Neural cell (in vitro differentiated cells): ENCODE measurements at regions not wholly inside any gene's neighbourhood (a gene's known extent, or its start where the extent isn't known, plus 50 kb on each side); places are given as distances from the start of the nearest gene placed in this dataset.

Source experiments
- H2AFZ ChIP-seq: fragments of 200-600, 300-800 bp; sonication (generic), shearing (Covaris generic); 2 replicates; pipeline ENCODE4 v1.6.0; 2014; ENCODE audit warnings: low read depth, mild to moderate bottlenecking, antibody characterized with exemption, low read length, moderate library complexity
- H3F3A ChIP-seq: fragments of 200-600 bp; shearing (Covaris generic); 2 replicates; pipeline ENCODE4 v1.6.1; 2016; ENCODE audit warnings: mild to moderate bottlenecking, moderate library complexity, mixed read lengths, antibody characterized with exemption, low read length; ENCODE audit not compliant: insufficient read depth, poor library complexity, severe bottlenecking
- H3K27ac ChIP-seq: fragments of 200-600, 300-800 bp; sonication (generic), shearing (Covaris generic); 2 replicates; pipeline ENCODE4 v1.5.1; 2014; ENCODE audit warnings: mild to moderate bottlenecking, low read length, moderate library complexity
- H3K27me3 ChIP-seq: fragments of 300-800, 200-600 bp; sonication (generic), shearing (Covaris generic); 2 replicates; pipeline ENCODE4 v1.6.0; 2014; ENCODE audit warnings: mild to moderate bottlenecking, low read depth, low read length, moderate library complexity; ENCODE audit not compliant: insufficient read depth
- H3K36me3 ChIP-seq: fragments of 300-800, 200-600 bp; sonication (generic), shearing (Covaris generic); 2 replicates; pipeline ENCODE4 v1.5.1; 2014; ENCODE audit warnings: mild to moderate bottlenecking, antibody characterized with exemption, low read length, moderate library complexity; ENCODE audit not compliant: insufficient read depth
- H3K4me2 ChIP-seq: fragments of 300-800, 200-600 bp; sonication (generic), shearing (Covaris generic); 2 replicates; pipeline ENCODE4 v1.6.0; 2014; ENCODE audit warnings: mild to moderate bottlenecking, low read length
- H3K4me3 ChIP-seq: fragments of 300-800, 200-600 bp; sonication (generic), shearing (Covaris generic); 2 replicates; pipeline ENCODE4 v1.5.1; 2014; ENCODE audit warnings: mild to moderate bottlenecking, low read length, moderate library complexity
- H3K79me2 ChIP-seq: fragments of 200-600 bp; shearing (Covaris generic); replicated peaks from 2 replicates; pipeline ENCODE4 v1.6.0; 2014; ENCODE audit warnings: mild to moderate bottlenecking, low read length, moderate library complexity; ENCODE audit not compliant: insufficient read depth
- H3K9ac ChIP-seq: fragments of 300-800, 200-600 bp; sonication (generic), shearing (Covaris generic); 2 replicates; pipeline ENCODE4 v1.6.1; 2016; ENCODE audit warnings: mild to moderate bottlenecking, low read length, mixed read lengths
- H3K9me2 ChIP-seq: fragments of 200-600 bp; shearing (Covaris generic); 2 replicates; pipeline ENCODE4 v1.6.1; 2016; ENCODE audit warnings: mild to moderate bottlenecking, low read length, mixed read lengths; ENCODE audit not compliant: insufficient read depth
- H3K9me3 ChIP-seq: fragments of 200-600, 300-800 bp; sonication (generic), shearing (Covaris generic); 2 replicates; pipeline ENCODE4 v1.6.1; 2016; ENCODE audit warnings: mild to moderate bottlenecking, mixed run types, low read length, moderate library complexity, mixed read lengths
- H4K20me1 ChIP-seq: fragments of 200-600 bp; shearing (Covaris generic); 2 replicates; pipeline ENCODE4 v1.6.1; 2016; ENCODE audit warnings: mild to moderate bottlenecking, mixed run types; ENCODE audit not compliant: insufficient read depth
- EP300 ChIP-seq: fragments of 450-650 bp; conservative IDR thresholded peaks from 2 replicates; pipeline ENCODE4 v1.6.1; 2014; ENCODE audit warnings: antibody characterized with exemption, mild to moderate bottlenecking, moderate library complexity; ENCODE audit not compliant: poor library complexity, severe bottlenecking
- EZH2 ChIP-seq: fragments of 200-600, 300-800 bp; shearing (Covaris generic), sonication (generic); IDR thresholded peaks from 2 replicates; pipeline ENCODE4 v1.6.1; 2014; ENCODE audit warnings: antibody characterized with exemption, low read length, borderline replicate concordance, mild to moderate bottlenecking; ENCODE audit not compliant: insufficient read depth, poor library complexity, severe bottlenecking
- MXI1 ChIP-seq: fragments of 450-650 bp; conservative IDR thresholded peaks from 2 replicates; pipeline ENCODE4 v1.6.1; 2014; ENCODE audit warnings: antibody characterized with exemption, mild to moderate bottlenecking; ENCODE audit not compliant: poor library complexity, severe bottlenecking
- POLR2AphosphoS5 ChIP-seq: IDR thresholded peaks from 2 replicates; pipeline ENCODE4 v1.6.1; 2012
- RAD21 ChIP-seq: fragments of 450-650 bp; conservative IDR thresholded peaks from 2 replicates; pipeline ENCODE4 v1.6.1; 2014; ENCODE audit warnings: antibody characterized with exemption, mild to moderate bottlenecking, moderate library complexity
- REST ChIP-seq: IDR thresholded peaks from 2 replicates; pipeline ENCODE4 v1.6.1; 2012; ENCODE audit warnings: borderline replicate concordance
- SMC3 ChIP-seq: fragments of 450-650 bp; conservative IDR thresholded peaks from 2 replicates; pipeline ENCODE4 v1.6.1; 2014; ENCODE audit warnings: antibody characterized with exemption, mild to moderate bottlenecking, moderate library complexity; ENCODE audit not compliant: poor library complexity
- TAF1 ChIP-seq: IDR thresholded peaks from 2 replicates; pipeline ENCODE4 v1.6.1; 2012; ENCODE audit warnings: low read depth
- TF ChIP-seq, protein P1 (sequence below): fragments of 450-650 bp; IDR thresholded peaks from 2 replicates; pipeline ENCODE4 v1.5.1; 2014; ENCODE audit warnings: antibody characterized with exemption, mild to moderate bottlenecking, moderate library complexity; ENCODE audit not compliant: poor library complexity, severe bottlenecking

DNA sequence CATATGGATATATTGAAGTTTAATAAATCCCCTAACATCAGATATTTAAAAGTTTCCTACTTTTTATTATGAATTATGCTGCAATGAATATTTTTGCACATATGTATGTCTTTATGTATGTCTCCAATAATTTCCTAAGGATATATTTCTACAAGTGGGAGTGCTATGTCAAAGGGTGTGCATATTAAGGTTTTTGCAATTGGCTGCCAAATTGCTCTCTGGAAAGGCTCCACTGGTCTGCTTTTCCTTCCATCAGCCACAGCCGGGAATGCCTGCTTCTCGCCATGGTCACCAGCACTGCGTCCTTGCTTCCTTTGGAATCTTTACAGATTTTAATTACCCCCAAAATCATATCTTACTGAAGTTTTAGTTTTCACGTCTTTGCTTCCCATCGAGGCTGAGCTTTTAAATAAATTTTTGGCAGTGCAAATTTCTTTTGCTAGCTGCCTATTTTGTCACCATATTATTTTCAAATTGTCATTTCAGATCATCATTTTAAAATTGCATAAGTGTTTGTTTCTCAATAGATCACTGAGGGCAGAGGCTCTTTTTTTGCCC, 221.7 kb downstream of the SNX19 start:
- Histone ChIP-seq H3K4me3 (no peak overlapping the region), H3K4me2 (no peak overlapping the region), H3K27ac (no peak overlapping the region), H3K9me3 (no peaks in the 10 kb centered on the region), H3K9me2 (no peaks in the 10 kb centered on the region), H3K9ac (no peak overlapping the region), H3K36me3 (no peaks in the 10 kb centered on the region), H3F3A (no peaks in the 10 kb centered on the region), H3K79me2 (no peaks in the 10 kb centered on the region), H3K27me3 (no peaks in the 10 kb centered on the region), H2AFZ (no peak overlapping the region), H4K20me1 (no peaks in the 10 kb centered on the region)
- TF ChIP-seq SMC3 (no peak), MXI1 (no peak), REST (no peak), TAF1 (no peak), POLR2AphosphoS5 (no peak), RAD21 (no peak), EZH2 (no peak), EP300 (no peak)
- TF ChIP-seq, protein P1, sequence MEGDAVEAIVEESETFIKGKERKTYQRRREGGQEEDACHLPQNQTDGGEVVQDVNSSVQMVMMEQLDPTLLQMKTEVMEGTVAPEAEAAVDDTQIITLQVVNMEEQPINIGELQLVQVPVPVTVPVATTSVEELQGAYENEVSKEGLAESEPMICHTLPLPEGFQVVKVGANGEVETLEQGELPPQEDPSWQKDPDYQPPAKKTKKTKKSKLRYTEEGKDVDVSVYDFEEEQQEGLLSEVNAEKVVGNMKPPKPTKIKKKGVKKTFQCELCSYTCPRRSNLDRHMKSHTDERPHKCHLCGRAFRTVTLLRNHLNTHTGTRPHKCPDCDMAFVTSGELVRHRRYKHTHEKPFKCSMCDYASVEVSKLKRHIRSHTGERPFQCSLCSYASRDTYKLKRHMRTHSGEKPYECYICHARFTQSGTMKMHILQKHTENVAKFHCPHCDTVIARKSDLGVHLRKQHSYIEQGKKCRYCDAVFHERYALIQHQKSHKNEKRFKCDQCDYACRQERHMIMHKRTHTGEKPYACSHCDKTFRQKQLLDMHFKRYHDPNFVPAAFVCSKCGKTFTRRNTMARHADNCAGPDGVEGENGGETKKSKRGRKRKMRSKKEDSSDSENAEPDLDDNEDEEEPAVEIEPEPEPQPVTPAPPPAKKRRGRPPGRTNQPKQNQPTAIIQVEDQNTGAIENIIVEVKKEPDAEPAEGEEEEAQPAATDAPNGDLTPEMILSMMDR: no peak

DNA sequence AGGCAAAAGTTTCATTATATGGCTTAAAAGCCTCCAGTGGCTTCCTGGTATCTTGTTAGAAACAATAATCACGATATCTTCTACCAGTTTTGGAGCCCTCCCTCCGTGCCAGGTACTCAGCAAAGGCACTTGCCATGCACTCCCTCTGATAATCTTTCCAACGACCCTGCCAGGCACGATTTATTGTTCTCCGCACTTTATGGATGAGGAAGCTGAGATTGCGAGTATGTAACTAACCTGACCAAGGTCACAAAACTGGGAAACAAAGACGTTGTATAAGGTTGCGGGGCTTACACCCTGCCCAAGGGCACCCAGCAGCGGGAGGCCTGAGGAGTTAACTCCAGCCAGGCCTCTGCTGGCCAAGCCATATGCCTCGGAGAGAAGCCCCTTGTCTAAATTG, 218.1 kb downstream of the SNX19 start:
- Histone ChIP-seq H2AFZ (no peak overlapping the region), H3F3A (no peaks in the 10 kb centered on the region), H3K9me3 (no peaks in the 10 kb centered on the region), H4K20me1 (no peaks in the 10 kb centered on the region), H3K9ac (no peak overlapping the region), H3K79me2 (no peaks in the 10 kb centered on the region), H3K27me3 (no peaks in the 10 kb centered on the region), H3K4me3 (no peak overlapping the region), H3K4me2 (no peak overlapping the region), H3K36me3 (no peaks in the 10 kb centered on the region), H3K27ac (no peak overlapping the region), H3K9me2 (no peaks in the 10 kb centered on the region)
- no peak for TF ChIP-seq RAD21
- TF ChIP-seq REST: no peak
- TF ChIP-seq, protein P1: no peak
- no peak for TF ChIP-seq MXI1
- no peak for TF ChIP-seq POLR2AphosphoS5
- no peak for TF ChIP-seq EP300
- TF ChIP-seq SMC3: no peak
- TF ChIP-seq TAF1: no peak
- TF ChIP-seq EZH2: no peak
